ENCODE measurements at regions not wholly inside any gene's neighbourhood (a gene's known extent, or its start where the extent isn't known, plus 50 kb on each side); places are given as distances from the start of the nearest gene placed in this dataset.

- H3K36me3 ChIP-seq (ENCODE audit: control insufficient read depth in 2 of 2, insufficient read depth in 2 of 2, low read length in 1 of 2): no peaks in the 10 kb centered on the region
- RAD21 ChIA-PET (ENCODE audit: unreplicated experiment): interaction anchor here (0.8 to 1.1 kb wide), 3 partner anchors 8 to 123 kb away, joined by 3 read pairs; no protein-coding TSS in a partner anchor
- in situ Hi-C loops (cut with MboI) (no loop called here), intact Hi-C loops (cut with micrococcal nuclease; ENCODE audit: unreplicated experiment) (no loop called here)
- H3K9me3 ChIP-seq (replicated peaks; ENCODE audit: control insufficient read depth, insufficient read depth, low read length): no peaks in the 10 kb centered on the region
- no peak overlapping the region for H3K4me3 ChIP-seq
- no TSS peak for BruUV-seq (replicated peaks)
- 28% methylated on average over 2 of the region's 2 CpGs for WGBS (ENCODE audit: insufficient coverage, insufficient replicate concordance, low lambda C conversion rate, missing lambda C conversion rate)
- H3K4me1 ChIP-seq (ENCODE audit: control insufficient read depth, insufficient read depth, low read length): no peaks in the 10 kb centered on the region
- SMC1A ChIA-PET (ENCODE audit: uncharacterized antibody, unreplicated experiment): interaction anchor here (0.9 to 2.8 kb wide), 12 partner anchors 13 to 201 kb away, joined by 3 to 17 read pairs (median 4); no protein-coding TSS in a partner anchor
- H2AFZ ChIP-seq (ENCODE audit: control insufficient read depth, low read depth, low read length): no peak overlapping the region
- no peaks in the 10 kb centered on the region for H4K20me1 ChIP-seq (ENCODE audit: control insufficient read depth, insufficient read depth)
- no peak for ATAC-seq
- CTCF ChIA-PET: interaction anchor here (0.6 to 1.8 kb wide), 5 partner anchors 9 to 383 kb away, joined by 3 to 5 read pairs (median 4); no protein-coding TSS in a partner anchor
- POLR2A ChIA-PET: no interaction called here
- DNase-seq (ENCODE audit: low read depth, low spot score): no peak
- no peaks in the 10 kb centered on the region for H3K27me3 ChIP-seq (replicated peaks in 1 of 2; ENCODE audit: control insufficient read depth in 2 of 2, insufficient read depth in 2 of 2, low read length in 1 of 2)
- no peak for FAIRE-seq
- no peak overlapping the region for H3K9ac ChIP-seq (ENCODE audit: control insufficient read depth, insufficient read depth, low read length)
- H3K79me2 ChIP-seq (ENCODE audit: control insufficient read depth, insufficient read depth, low read length): no peaks in the 10 kb centered on the region
- H3K4me2 ChIP-seq (ENCODE audit: control insufficient read depth, insufficient read depth): no peak overlapping the region
- TF ChIP-seq CBFB (IDR thresholded peaks at IDR 0.05; ENCODE audit: low read depth): no peak
- TF ChIP-seq HDGF (IDR thresholded peaks at IDR 0.05): no peak
- no peak for TF ChIP-seq TCF7 (IDR thresholded peaks at IDR 0.05; ENCODE audit: borderline replicate concordance)
- TF ChIP-seq ZNF687 (IDR thresholded peaks at IDR 0.05): no peak
- TF ChIP-seq, protein P1, sequence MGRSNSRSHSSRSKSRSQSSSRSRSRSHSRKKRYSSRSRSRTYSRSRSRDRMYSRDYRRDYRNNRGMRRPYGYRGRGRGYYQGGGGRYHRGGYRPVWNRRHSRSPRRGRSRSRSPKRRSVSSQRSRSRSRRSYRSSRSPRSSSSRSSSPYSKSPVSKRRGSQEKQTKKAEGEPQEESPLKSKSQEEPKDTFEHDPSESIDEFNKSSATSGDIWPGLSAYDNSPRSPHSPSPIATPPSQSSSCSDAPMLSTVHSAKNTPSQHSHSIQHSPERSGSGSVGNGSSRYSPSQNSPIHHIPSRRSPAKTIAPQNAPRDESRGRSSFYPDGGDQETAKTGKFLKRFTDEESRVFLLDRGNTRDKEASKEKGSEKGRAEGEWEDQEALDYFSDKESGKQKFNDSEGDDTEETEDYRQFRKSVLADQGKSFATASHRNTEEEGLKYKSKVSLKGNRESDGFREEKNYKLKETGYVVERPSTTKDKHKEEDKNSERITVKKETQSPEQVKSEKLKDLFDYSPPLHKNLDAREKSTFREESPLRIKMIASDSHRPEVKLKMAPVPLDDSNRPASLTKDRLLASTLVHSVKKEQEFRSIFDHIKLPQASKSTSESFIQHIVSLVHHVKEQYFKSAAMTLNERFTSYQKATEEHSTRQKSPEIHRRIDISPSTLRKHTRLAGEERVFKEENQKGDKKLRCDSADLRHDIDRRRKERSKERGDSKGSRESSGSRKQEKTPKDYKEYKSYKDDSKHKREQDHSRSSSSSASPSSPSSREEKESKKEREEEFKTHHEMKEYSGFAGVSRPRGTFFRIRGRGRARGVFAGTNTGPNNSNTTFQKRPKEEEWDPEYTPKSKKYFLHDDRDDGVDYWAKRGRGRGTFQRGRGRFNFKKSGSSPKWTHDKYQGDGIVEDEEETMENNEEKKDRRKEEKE (IDR thresholded peaks at IDR 0.05): no peak
- no peak for TF ChIP-seq NR2F1 (conservative IDR thresholded peaks at IDR 0.05)
- TF ChIP-seq NFIC (IDR thresholded peaks at IDR 0.05; ENCODE audit: low read depth, low read length): no peak
- TF ChIP-seq RFX5 (IDR thresholded peaks at IDR 0.05; ENCODE audit: low read depth, low read length): no peak
- TF ChIP-seq CBX3 (IDR thresholded peaks at IDR 0.05; ENCODE audit: borderline replicate concordance, low read depth): no peak
- no peak for TF ChIP-seq HDAC6 (IDR thresholded peaks at IDR 0.05; ENCODE audit: unreplicated experiment)
- no peak for TF ChIP-seq MEF2A (IDR thresholded peaks at IDR 0.05; ENCODE audit: insufficient read depth, low read depth, low read length)
- no peak for TF ChIP-seq ZNF622 (IDR thresholded peaks at IDR 0.05)
- TF ChIP-seq SRF (IDR thresholded peaks at IDR 0.05; ENCODE audit: low read depth in 2 of 2, low read length in 2 of 2): no peak
- TF ChIP-seq PML (IDR thresholded peaks at IDR 0.05; ENCODE audit: low read length): no peak
- TF ChIP-seq GATAD2B (conservative IDR thresholded peaks at IDR 0.05; ENCODE audit: low read depth): no peak
- no peak for TF ChIP-seq RB1 (IDR thresholded peaks at IDR 0.05; ENCODE audit: borderline replicate concordance)
- H3K27ac ChIP-seq (ENCODE audit: control insufficient read depth, insufficient read depth): no peak overlapping the region
Observed at GRCh38 chr9:111236332-111236731, 93.7 kb downstream of the OR2K2 start.

All from GM12878 (cell line).